H9 (cell line): ENCODE measurements at regions not wholly inside any gene's neighbourhood (a gene's known extent, or its start where the extent isn't known, plus 50 kb on each side); places are given as distances from the start of the nearest gene placed in this dataset.

Experiments used
- DNase-seq: peaks from one replicate; pipeline ENCODE4 v3.0.0-alpha.2; 2017
- H2AFZ ChIP-seq: one replicate; pipeline ENCODE4 v1.6.1; 2013; ENCODE audit warnings: mild to moderate bottlenecking, low read length, control low read depth, moderate library complexity
- H2AK5ac ChIP-seq: 2 replicates; pipeline ENCODE4 v1.6.1; 2013; ENCODE audit warnings: low read length, control low read depth, mixed read lengths; ENCODE audit not compliant: insufficient read length
- H2BK120ac ChIP-seq: one replicate; pipeline ENCODE4 v1.6.1; 2013; ENCODE audit warnings: low read depth, mild to moderate bottlenecking, low read length, control low read depth, inconsistent platforms; ENCODE audit not compliant: poor library complexity, severe bottlenecking
- H2BK12ac ChIP-seq: 2 replicates; pipeline ENCODE4 v1.6.1; 2013; ENCODE audit warnings: low read length, control low read depth, mixed read lengths, low read depth; ENCODE audit not compliant: insufficient read length
- H2BK15ac ChIP-seq: 2 replicates; pipeline ENCODE4 v1.6.1; 2013; ENCODE audit warnings: low read depth, low read length, control low read depth
- H2BK20ac ChIP-seq: one replicate; pipeline ENCODE4 v1.6.1; 2013; ENCODE audit warnings: low read depth, mild to moderate bottlenecking, low read length, control low read depth, inconsistent platforms; ENCODE audit not compliant: poor library complexity, severe bottlenecking
- H2BK5ac ChIP-seq: 2 replicates; pipeline ENCODE4 v1.6.1; 2013; ENCODE audit warnings: low read length, control low read depth, mixed read lengths; ENCODE audit not compliant: insufficient read length
- H3K14ac ChIP-seq: 2 replicates; pipeline ENCODE4 v1.6.1; 2013; ENCODE audit warnings: low read length, control low read depth; ENCODE audit not compliant: insufficient read depth
- H3K18ac ChIP-seq: 2 replicates; pipeline ENCODE4 v1.6.1; 2013; ENCODE audit warnings: low read depth, mild to moderate bottlenecking, mixed read lengths, low read length, control low read depth; ENCODE audit not compliant: insufficient read length
- H3K23ac ChIP-seq: 2 replicates; pipeline ENCODE4 v1.6.1; 2013; ENCODE audit warnings: low read length, control low read depth, mixed read lengths, low read depth; ENCODE audit not compliant: insufficient read length
- H3K23me2 ChIP-seq: 2 replicates; pipeline ENCODE4 v1.6.1; 2013; ENCODE audit warnings: low read depth, mild to moderate bottlenecking, mixed read lengths, low read length, control low read depth; ENCODE audit not compliant: insufficient read length, poor library complexity, severe bottlenecking
- H3K27ac ChIP-seq: 2 replicates; pipeline ENCODE4 v1.5.1; 2013; ENCODE audit warnings: low read length, control low read depth, mixed read lengths, low read depth; ENCODE audit not compliant: insufficient read length
- H3K27me3 ChIP-seq: 2 replicates; pipeline ENCODE4 v1.6.1; 2013; ENCODE audit warnings: low read length, control low read depth, inconsistent platforms; ENCODE audit not compliant: insufficient read depth
- H3K4ac ChIP-seq: 2 replicates; pipeline ENCODE4 v1.6.1; 2013; ENCODE audit warnings: low read depth, mild to moderate bottlenecking, control low read depth, inconsistent platforms, low read length, moderate library complexity
- H3K4me1 ChIP-seq: 2 replicates; pipeline ENCODE4 v1.6.1; 2013; ENCODE audit warnings: low read length, control low read depth, inconsistent platforms; ENCODE audit not compliant: insufficient read depth
- H3K4me2 ChIP-seq: 2 replicates; pipeline ENCODE4 v1.6.1; 2013; ENCODE audit warnings: low read length, control low read depth, mixed read lengths; ENCODE audit not compliant: insufficient read length, insufficient read depth
- H3K56ac ChIP-seq: 2 replicates; pipeline ENCODE4 v1.6.1; 2013; ENCODE audit warnings: low read depth, mild to moderate bottlenecking, mixed read lengths, low read length, control low read depth; ENCODE audit not compliant: insufficient read length
- H3K79me1 ChIP-seq: 2 replicates; pipeline ENCODE4 v1.6.1; 2013; ENCODE audit warnings: low read depth, mild to moderate bottlenecking, moderate library complexity, low read length, control low read depth, inconsistent platforms; ENCODE audit not compliant: insufficient read depth, poor library complexity, severe bottlenecking
- H3K79me2 ChIP-seq: 2 replicates; pipeline ENCODE4 v1.6.1; 2013; ENCODE audit warnings: low read length, control low read depth, inconsistent platforms; ENCODE audit not compliant: insufficient read depth
- H3K9ac ChIP-seq: 2 replicates; pipeline ENCODE4 v1.6.1; 2013; ENCODE audit warnings: low read length, control low read depth, mixed read lengths; ENCODE audit not compliant: insufficient read length; ENCODE audit errors: extremely low read depth
- H3K9me3 ChIP-seq: one replicate; pipeline ENCODE4 v1.6.1; 2013; ENCODE audit warnings: low read depth, low read length, inconsistent platforms; ENCODE audit not compliant: control insufficient read depth
- H3T11ph ChIP-seq: one replicate; pipeline ENCODE4 v1.6.1; 2013; ENCODE audit warnings: mild to moderate bottlenecking, low read length, control low read depth, inconsistent platforms
- H4K20me1 ChIP-seq: one replicate; pipeline ENCODE4 v1.6.1; 2013; ENCODE audit not compliant: control insufficient read depth, insufficient read length, insufficient read depth
- H4K5ac ChIP-seq: 2 replicates; pipeline ENCODE4 v1.6.1; 2013; ENCODE audit warnings: low read depth, mild to moderate bottlenecking, mixed read lengths, low read length, control low read depth; ENCODE audit not compliant: insufficient read length
- H4K8ac ChIP-seq: replicated peaks from 2 replicates; pipeline ENCODE4 v1.6.1; 2013; ENCODE audit warnings: low read length, control low read depth, mixed read lengths, low read depth; ENCODE audit not compliant: insufficient read length
- H4K91ac ChIP-seq: 2 replicates; pipeline ENCODE4 v1.6.1; 2013; ENCODE audit warnings: low read depth, mild to moderate bottlenecking, moderate library complexity, mixed read lengths, low read length, control low read depth; ENCODE audit not compliant: insufficient read length
- H3K27ac Mint-ChIP-seq, 3 experiments: 2 replicates in 2 of 3; 3 replicates in 1 of 3; pipeline ENCODE4 v1.8.0; 2020 to 2021; ENCODE audit warnings: mixed read lengths in 3 of 3, mild to moderate bottlenecking in 1 of 3, moderate library complexity in 1 of 3
- H3K27me3 Mint-ChIP-seq: 2 replicates; pipeline ENCODE4 v1.8.0; 2021; ENCODE audit warnings: low read depth, mild to moderate bottlenecking, moderate library complexity, mixed read lengths
- H3K36me3 Mint-ChIP-seq, 3 experiments: 2 replicates in 2 of 3; 3 replicates in 1 of 3; pipeline ENCODE4 v1.8.0; 2020 to 2021; ENCODE audit warnings: low read depth in 3 of 3, mixed read lengths in 3 of 3; ENCODE audit not compliant: insufficient read depth in 1 of 3
- H3K4me1 Mint-ChIP-seq, 2 experiments: 2 replicates each; pipeline ENCODE4 v1.8.0; 2020; ENCODE audit warnings: mixed read lengths in 2 of 2
- H3K4me3 Mint-ChIP-seq, 2 experiments: 2 replicates in 1 of 2; 3 replicates in 1 of 2; pipeline ENCODE4 v1.8.0; 2020 to 2021; ENCODE audit warnings: mild to moderate bottlenecking in 2 of 2, mixed read lengths in 2 of 2, moderate library complexity in 1 of 2
- H3K9me3 Mint-ChIP-seq, 2 experiments: 2 replicates in 1 of 2; 3 replicates in 1 of 2; pipeline ENCODE4 v1.8.0; 2020; ENCODE audit warnings: mild to moderate bottlenecking in 2 of 2, mixed read lengths in 2 of 2, moderate library complexity in 1 of 2
- CTCF ChIP-seq: fragments of 200-600 bp; sonication (generic); conservative IDR thresholded peaks from 3 replicates; pipeline ENCODE4 v1.8.0; 2021; ENCODE audit warnings: antibody characterized with exemption, mild to moderate bottlenecking
- WGBS: extraction: QIAGEN DNeasy Blood & Tissue Kit; methylation state at CpG from one replicate; pipeline ENCODE4 v1.1.7; 2013; ENCODE audit warnings: missing lambda C conversion rate, low lambda C conversion rate, mixed read lengths; ENCODE audit not compliant: insufficient read length; ENCODE audit errors: extremely low coverage; 5-methylcytosine and 5-hydroxymethylcytosine counted together

GRCh38 chrX:10702031-10702430 lies 81.6 kb upstream of the MID1 start:
- WGBS = no CpG with 5 or more reads among the region's 4 CpGs
- no peaks in the 10 kb centered on the region for H3K79me1 ChIP-seq
- no peak overlapping the region for H3T11ph ChIP-seq
- Mint-ChIP-seq H3K4me3 (no peak overlapping the region), H3K9me3 (peaks cover 29 to 40% of the 10 kb centered on the region in 2 experiments), H3K4me1 (peaks cover 5 to 6% of the 10 kb centered on the region in 2 experiments; a peak in 3 of 4 replicates), H3K27me3 (no peaks in the 10 kb centered on the region), H3K36me3 (0 out of 7 replicates have a peak, but pooled peaks cover 0 to 3% (median 0%) of the 10 kb centered on the region in 3 experiments), H3K27ac (no peak overlapping the region)
- no peak for TF ChIP-seq CTCF
- H4K8ac ChIP-seq = no peak overlapping the region
- H2AFZ ChIP-seq = no peak overlapping the region
- H4K5ac ChIP-seq = no peak overlapping the region
- H3K4me1 ChIP-seq = no peaks in the 10 kb centered on the region; the same call in 1 of the 2 replicates
- H3K56ac ChIP-seq = no peak overlapping the region
- H2BK5ac ChIP-seq = no peak overlapping the region
- H3K18ac ChIP-seq = no peak overlapping the region
- no peak overlapping the region for H4K91ac ChIP-seq
- no peaks in the 10 kb centered on the region for H3K9me3 ChIP-seq
- H3K4me2 ChIP-seq = no peak overlapping the region
- no peak overlapping the region for H2AK5ac ChIP-seq
- no peak for DNase-seq
- no peaks in the 10 kb centered on the region for H3K79me2 ChIP-seq
- no peak overlapping the region for H3K9ac ChIP-seq
- H3K23ac ChIP-seq = no peak overlapping the region
- H4K20me1 ChIP-seq = no peaks in the 10 kb centered on the region
- H2BK12ac ChIP-seq = no peak overlapping the region
- H3K14ac ChIP-seq = no peak overlapping the region
- H3K27me3 ChIP-seq = no peaks in the 10 kb centered on the region
- no peaks in the 10 kb centered on the region for H3K23me2 ChIP-seq
- no peak overlapping the region for H2BK15ac ChIP-seq
- H3K4ac ChIP-seq = no peak overlapping the region
- no peak overlapping the region for H2BK20ac ChIP-seq
- H3K27ac ChIP-seq = no peak overlapping the region
- no peak overlapping the region for H2BK120ac ChIP-seq
